ENCODE measurements at regions not wholly inside any gene's neighbourhood (a gene's known extent, or its start where the extent isn't known, plus 50 kb on each side); places are given as distances from the start of the nearest gene placed in this dataset.

DNA sequence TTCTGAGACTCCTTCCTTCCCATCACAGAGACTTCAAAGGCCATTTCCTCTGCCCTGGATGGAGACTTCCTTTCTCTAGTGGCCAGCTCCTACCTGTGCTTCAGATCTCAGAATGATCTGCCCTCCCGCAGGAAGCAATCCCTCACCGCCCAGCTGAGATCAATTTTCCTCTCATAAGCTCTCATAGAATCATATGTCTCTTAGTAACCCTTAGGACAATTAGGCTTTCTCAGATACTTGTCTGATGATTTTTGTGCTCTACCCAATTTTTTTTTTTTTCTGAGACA lies 212.6 kb upstream of the PRSS58 start:
- ChIA-PET RAD21 (ENCODE audit: low non-redundant PET in 1 of 2, low total read pairs in 2 of 2, uncharacterized antibody in 2 of 2, unreplicated experiment in 2 of 2) (no interaction called here), POLR2A (no interaction called here), CTCF (interaction anchor here (1.6 kb wide), 1 partner anchor 11 kb away, joined by 4 read pairs; no protein-coding TSS in a partner anchor)
- ATAC-seq (no peak), DNase-seq (ENCODE audit: low read depth, low spot score) (no peak)
- TF ChIP-seq ZNF274 (IDR thresholded peaks at IDR 0.05; ENCODE audit: low read depth, low read length) (no peak), JUND (IDR thresholded peaks at IDR 0.05) (no peak), EGR1 (IDR thresholded peaks at IDR 0.05; ENCODE audit: low read depth) (no peak), EZH2phosphoT487 (IDR thresholded peaks at IDR 0.05; ENCODE audit: borderline replicate concordance) (no peak), CBX3 (IDR thresholded peaks at IDR 0.05; ENCODE audit: low read depth) (no peak)
- TF ChIP-seq, protein P1, sequence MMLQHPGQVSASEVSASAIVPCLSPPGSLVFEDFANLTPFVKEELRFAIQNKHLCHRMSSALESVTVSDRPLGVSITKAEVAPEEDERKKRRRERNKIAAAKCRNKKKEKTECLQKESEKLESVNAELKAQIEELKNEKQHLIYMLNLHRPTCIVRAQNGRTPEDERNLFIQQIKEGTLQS (IDR thresholded peaks at IDR 0.05) = no peak
- TF ChIP-seq, protein P2, sequence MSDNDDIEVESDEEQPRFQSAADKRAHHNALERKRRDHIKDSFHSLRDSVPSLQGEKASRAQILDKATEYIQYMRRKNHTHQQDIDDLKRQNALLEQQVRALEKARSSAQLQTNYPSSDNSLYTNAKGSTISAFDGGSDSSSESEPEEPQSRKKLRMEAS (IDR thresholded peaks at IDR 0.05) = no peak
- no peaks in the 10 kb centered on the region for H3K27me3 ChIP-seq (ENCODE audit: insufficient read depth, low read length)
- H3K9ac ChIP-seq (ENCODE audit: low read length) = no peak overlapping the region
- no peaks in the 10 kb centered on the region for H3K4me1 ChIP-seq (ENCODE audit: control insufficient read depth in 1 of 2, insufficient read depth in 2 of 2, low read length in 2 of 2)
- no peak overlapping the region for H2AFZ ChIP-seq (ENCODE audit: low read depth, low read length, poor library complexity, severe bottlenecking)
- no TSS peak for BruUV-seq (replicated peaks)
- intact Hi-C loops (cut with micrococcal nuclease) = no loop called here
- no peaks in the 10 kb centered on the region for H4K20me1 ChIP-seq (ENCODE audit: insufficient read depth)
- no peak overlapping the region for H3K4me3 ChIP-seq (replicated peaks in 1 of 2; ENCODE audit: low read depth in 1 of 2, low read length in 2 of 2)
- H3K27ac ChIP-seq (ENCODE audit: low read depth, low read length) = no peak overlapping the region
- no peaks in the 10 kb centered on the region for H3K9me3 ChIP-seq (ENCODE audit: control insufficient read depth in 1 of 2, insufficient read depth in 1 of 2, low read depth in 1 of 2, low read length in 2 of 2)
- H3K9me2 ChIP-seq (ENCODE audit: insufficient read depth) = no peaks in the 10 kb centered on the region
- H3K36me3 ChIP-seq (ENCODE audit: control insufficient read depth in 1 of 2, insufficient read depth in 2 of 2, low read length in 2 of 2) = no peaks in the 10 kb centered on the region
- H3K79me2 ChIP-seq (ENCODE audit: insufficient read depth, low read length) = no peaks in the 10 kb centered on the region
- H3K4me2 ChIP-seq (ENCODE audit: low read length) = no peak overlapping the region

DNA sequence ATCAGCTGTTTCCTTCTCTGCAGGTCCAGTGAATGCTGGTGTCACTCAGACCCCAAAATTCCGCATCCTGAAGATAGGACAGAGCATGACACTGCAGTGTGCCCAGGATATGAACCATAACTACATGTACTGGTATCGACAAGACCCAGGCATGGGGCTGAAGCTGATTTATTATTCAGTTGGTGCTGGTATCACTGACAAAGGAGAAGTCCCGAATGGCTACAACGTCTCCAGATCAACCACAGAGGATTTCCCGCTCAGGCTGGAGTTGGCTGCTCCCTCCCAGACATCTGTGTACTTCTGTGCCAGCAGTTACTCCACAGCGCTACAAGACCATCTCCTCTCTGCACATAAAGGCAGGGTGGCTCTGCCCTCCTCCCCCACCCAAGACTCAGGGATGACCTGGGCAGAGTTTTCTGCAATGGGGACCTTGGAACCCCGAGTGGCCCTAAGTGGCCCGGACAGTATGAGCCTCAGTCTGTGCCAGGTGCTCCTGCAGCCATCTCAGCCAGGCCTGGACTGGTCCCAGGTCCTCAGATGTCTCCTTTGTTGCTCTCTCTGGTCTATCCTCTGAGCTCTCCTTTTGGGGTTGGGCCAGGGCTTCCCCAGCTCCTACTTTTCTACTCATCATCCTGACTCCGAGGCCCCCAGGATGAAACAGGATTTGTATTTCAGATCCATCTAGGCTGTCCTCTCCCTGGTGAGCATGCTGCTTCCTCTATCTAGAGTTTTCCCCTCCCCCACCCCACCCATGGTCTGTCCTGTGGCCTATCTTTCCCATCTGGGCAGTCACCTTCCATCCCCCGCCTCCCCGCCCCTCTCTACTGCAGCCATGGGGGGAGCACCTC lies 212.1 kb upstream of the PRSS58 start:
- Histone ChIP-seq H3K27ac (ENCODE audit: low read depth, low read length) (no peak overlapping the region), H3K9me3 (ENCODE audit: control insufficient read depth in 1 of 2, insufficient read depth in 1 of 2, low read depth in 1 of 2, low read length in 2 of 2) (no peaks in the 10 kb centered on the region), H3K79me2 (ENCODE audit: insufficient read depth, low read length) (no peaks in the 10 kb centered on the region), H3K4me3 (replicated peaks in 1 of 2; ENCODE audit: low read depth in 1 of 2, low read length in 2 of 2) (no peak overlapping the region), H2AFZ (ENCODE audit: low read depth, low read length, poor library complexity, severe bottlenecking) (no peak overlapping the region), H4K20me1 (ENCODE audit: insufficient read depth) (no peaks in the 10 kb centered on the region), H3K36me3 (ENCODE audit: control insufficient read depth in 1 of 2, insufficient read depth in 2 of 2, low read length in 2 of 2) (no peaks in the 10 kb centered on the region), H3K4me2 (ENCODE audit: low read length) (no peak overlapping the region), H3K4me1 (ENCODE audit: control insufficient read depth in 1 of 2, insufficient read depth in 2 of 2, low read length in 2 of 2) (no peaks in the 10 kb centered on the region), H3K9ac (ENCODE audit: low read length) (no peak overlapping the region), H3K9me2 (ENCODE audit: insufficient read depth) (no peaks in the 10 kb centered on the region), H3K27me3 (ENCODE audit: insufficient read depth, low read length) (no peaks in the 10 kb centered on the region)
- RAD21 ChIA-PET (ENCODE audit: low non-redundant PET in 1 of 2, low total read pairs in 2 of 2, uncharacterized antibody in 2 of 2, unreplicated experiment in 2 of 2) = no interaction called here
- BruUV-seq (replicated peaks) = no TSS peak
- no peak for ATAC-seq
- CTCF ChIA-PET = interaction anchor here (1.6 kb wide), 1 partner anchor 10 kb away, joined by 4 read pairs; no protein-coding TSS in a partner anchor
- intact Hi-C loops (cut with micrococcal nuclease) = no loop called here
- DNase-seq (ENCODE audit: low read depth, low spot score) = no peak
- POLR2A ChIA-PET = no interaction called here
- TF ChIP-seq YY1 (IDR thresholded peaks at IDR 0.05; ENCODE audit: extremely low read depth, insufficient replicate concordance, low read depth, low read length) (no peak), EZH2 (IDR thresholded peaks at IDR 0.05) (no peak), EGR1 (IDR thresholded peaks at IDR 0.05; ENCODE audit: low read depth) (no peak), TCF7L2 (IDR thresholded peaks at IDR 0.05; ENCODE audit: borderline replicate concordance, extremely low read depth, insufficient read depth, insufficient read length) (no peak), ZNF274 (IDR thresholded peaks at IDR 0.05; ENCODE audit: low read depth, low read length) (no peak), EZH2phosphoT487 (IDR thresholded peaks at IDR 0.05; ENCODE audit: borderline replicate concordance) (no peak), JUND (IDR thresholded peaks at IDR 0.05) (no peak), RAD21 (IDR thresholded peaks at IDR 0.05; ENCODE audit: low read depth) (no peak)
- TF ChIP-seq, protein P3, sequence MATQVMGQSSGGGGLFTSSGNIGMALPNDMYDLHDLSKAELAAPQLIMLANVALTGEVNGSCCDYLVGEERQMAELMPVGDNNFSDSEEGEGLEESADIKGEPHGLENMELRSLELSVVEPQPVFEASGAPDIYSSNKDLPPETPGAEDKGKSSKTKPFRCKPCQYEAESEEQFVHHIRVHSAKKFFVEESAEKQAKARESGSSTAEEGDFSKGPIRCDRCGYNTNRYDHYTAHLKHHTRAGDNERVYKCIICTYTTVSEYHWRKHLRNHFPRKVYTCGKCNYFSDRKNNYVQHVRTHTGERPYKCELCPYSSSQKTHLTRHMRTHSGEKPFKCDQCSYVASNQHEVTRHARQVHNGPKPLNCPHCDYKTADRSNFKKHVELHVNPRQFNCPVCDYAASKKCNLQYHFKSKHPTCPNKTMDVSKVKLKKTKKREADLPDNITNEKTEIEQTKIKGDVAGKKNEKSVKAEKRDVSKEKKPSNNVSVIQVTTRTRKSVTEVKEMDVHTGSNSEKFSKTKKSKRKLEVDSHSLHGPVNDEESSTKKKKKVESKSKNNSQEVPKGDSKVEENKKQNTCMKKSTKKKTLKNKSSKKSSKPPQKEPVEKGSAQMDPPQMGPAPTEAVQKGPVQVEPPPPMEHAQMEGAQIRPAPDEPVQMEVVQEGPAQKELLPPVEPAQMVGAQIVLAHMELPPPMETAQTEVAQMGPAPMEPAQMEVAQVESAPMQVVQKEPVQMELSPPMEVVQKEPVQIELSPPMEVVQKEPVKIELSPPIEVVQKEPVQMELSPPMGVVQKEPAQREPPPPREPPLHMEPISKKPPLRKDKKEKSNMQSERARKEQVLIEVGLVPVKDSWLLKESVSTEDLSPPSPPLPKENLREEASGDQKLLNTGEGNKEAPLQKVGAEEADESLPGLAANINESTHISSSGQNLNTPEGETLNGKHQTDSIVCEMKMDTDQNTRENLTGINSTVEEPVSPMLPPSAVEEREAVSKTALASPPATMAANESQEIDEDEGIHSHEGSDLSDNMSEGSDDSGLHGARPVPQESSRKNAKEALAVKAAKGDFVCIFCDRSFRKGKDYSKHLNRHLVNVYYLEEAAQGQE (IDR thresholded peaks at IDR 0.05; ENCODE audit: low read depth) = no peak
- TF ChIP-seq, protein P4, sequence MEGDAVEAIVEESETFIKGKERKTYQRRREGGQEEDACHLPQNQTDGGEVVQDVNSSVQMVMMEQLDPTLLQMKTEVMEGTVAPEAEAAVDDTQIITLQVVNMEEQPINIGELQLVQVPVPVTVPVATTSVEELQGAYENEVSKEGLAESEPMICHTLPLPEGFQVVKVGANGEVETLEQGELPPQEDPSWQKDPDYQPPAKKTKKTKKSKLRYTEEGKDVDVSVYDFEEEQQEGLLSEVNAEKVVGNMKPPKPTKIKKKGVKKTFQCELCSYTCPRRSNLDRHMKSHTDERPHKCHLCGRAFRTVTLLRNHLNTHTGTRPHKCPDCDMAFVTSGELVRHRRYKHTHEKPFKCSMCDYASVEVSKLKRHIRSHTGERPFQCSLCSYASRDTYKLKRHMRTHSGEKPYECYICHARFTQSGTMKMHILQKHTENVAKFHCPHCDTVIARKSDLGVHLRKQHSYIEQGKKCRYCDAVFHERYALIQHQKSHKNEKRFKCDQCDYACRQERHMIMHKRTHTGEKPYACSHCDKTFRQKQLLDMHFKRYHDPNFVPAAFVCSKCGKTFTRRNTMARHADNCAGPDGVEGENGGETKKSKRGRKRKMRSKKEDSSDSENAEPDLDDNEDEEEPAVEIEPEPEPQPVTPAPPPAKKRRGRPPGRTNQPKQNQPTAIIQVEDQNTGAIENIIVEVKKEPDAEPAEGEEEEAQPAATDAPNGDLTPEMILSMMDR (IDR thresholded peaks at IDR 0.05 in 2 of 3, conservative IDR thresholded peaks at IDR 0.05 in 1 of 3; ENCODE audit: borderline replicate concordance in 1 of 3, insufficient read depth in 1 of 3, low read depth in 2 of 3, low read length in 2 of 3) = no peak

Measured in HCT116 (cell line).